Testis (tissue), 2 donors: ENCODE measurements at regions not wholly inside any gene's neighbourhood (a gene's known extent, or its start where the extent isn't known, plus 50 kb on each side); places are given as distances from the start of the nearest gene placed in this dataset.

ENCODE experiments used
- DNase-seq: peaks from one replicate; pipeline ENCODE4 v3.0.0-alpha.2; 2019
- H3K27ac ChIP-seq, 2 donors: fragments of 200-600 bp; sonication (generic); one replicate each; pipeline ENCODE4 v1.5.1; 2019
- H3K27me3 ChIP-seq: fragments of 200-600 bp; sonication (generic); one replicate; pipeline ENCODE4 v1.5.1; 2019
- H3K36me3 ChIP-seq: fragments of 200-600 bp; sonication (generic); one replicate; pipeline ENCODE4 v1.5.1; 2017; ENCODE audit warnings: low read depth; ENCODE audit errors: missing control alignments
- H3K4me1 ChIP-seq: fragments of 200-600 bp; sonication (generic); one replicate; pipeline ENCODE4 v1.5.1; 2019
- H3K4me3 ChIP-seq, 2 donors: fragments of 200-600 bp; sonication (generic); one replicate each; pipeline ENCODE4 v1.5.1; 2017 to 2019
- H3K9me3 ChIP-seq: fragments of 200-600 bp; sonication (generic); one replicate; pipeline ENCODE4 v1.5.1; 2017
- CTCF ChIP-seq, 3 experiments: fragments of 450-650 bp in 2 of 3; fragments of 200-600 bp in 1 of 3; sonication (generic) in 1 of 3; IDR thresholded peaks; one replicate each; pipeline ENCODE4 v1.5.1; 2016 to 2019; ENCODE audit warnings: antibody characterized with exemption in 3 of 3, mild to moderate bottlenecking in 2 of 3, moderate library complexity in 1 of 3
- POLR2A ChIP-seq: fragments of 450-650 bp; IDR thresholded peaks from one replicate; pipeline ENCODE4 v1.6.1; 2017; ENCODE audit warnings: antibody characterized with exemption, mild to moderate bottlenecking, moderate library complexity
- whole genome bisulfite sequencing, 2 donors: methylation state at CpG; one replicate each; pipeline ENCODE4 v1.1.5; 2018; 5-methylcytosine and 5-hydroxymethylcytosine counted together
- intact Hi-C: fragments of 100-400 bp; cut with DNase I; formaldehyde crosslinking; loops from one replicate; pipeline ENCODE4 v1.15.1; 2023; ENCODE audit warnings: low total_unique reads

GRCh38 chr22:27627901-27628300, 173.7 kb downstream of the MN1 start:
- no peak for TF ChIP-seq CTCF (IDR thresholded peaks at IDR 0.05)
- no peak for TF ChIP-seq POLR2A
- DNase-seq = no peak
- intact Hi-C loops = no loop called here
- Histone ChIP-seq H3K4me3 (no peak overlapping the region), H3K36me3 (no peaks in the 10 kb centered on the region), H3K27ac (no peak overlapping the region), H3K27me3 (no peaks in the 10 kb centered on the region), H3K4me1 (no peaks in the 10 kb centered on the region), H3K9me3 (no peaks in the 10 kb centered on the region)
- WGBS, 2 donors = 80 to 81% methylated on average over 6 of the region's 6 CpGs

- TF ChIP-seq POLR2A (no peak), CTCF (IDR thresholded peaks at IDR 0.05) (no peak)
- Histone ChIP-seq H3K27me3 (no peaks in the 10 kb centered on the region), H3K4me3 (no peak overlapping the region), H3K36me3 (no peaks in the 10 kb centered on the region), H3K9me3 (no peaks in the 10 kb centered on the region), H3K27ac (no peak overlapping the region), H3K4me1 (no peaks in the 10 kb centered on the region)
- intact Hi-C loops = no loop called here
- no peak for DNase-seq
- WGBS, 2 donors = 86 to 95% methylated on average over 8 of the region's 8 CpGs
Observed at GRCh38 chr22:27628341-27628740, 173.2 kb downstream of the MN1 start.

- DNase-seq = no peak
- intact Hi-C loops = no loop called here
- no peak for TF ChIP-seq CTCF (IDR thresholded peaks at IDR 0.05)
- TF ChIP-seq POLR2A = no peak
- no peak overlapping the region for H3K27ac ChIP-seq
- H3K27me3 ChIP-seq = no peaks in the 10 kb centered on the region
- H3K9me3 ChIP-seq = no peaks in the 10 kb centered on the region
- H3K4me3 ChIP-seq = no peak overlapping the region
- no peaks in the 10 kb centered on the region for H3K36me3 ChIP-seq
- H3K4me1 ChIP-seq = no peaks in the 10 kb centered on the region
- 97% methylated on average over 9 of the region's 9 CpGs for WGBS, 2 donors
Observed at GRCh38 chr22:27628891-27629631, 172.5 kb downstream of the MN1 start.

- H3K36me3 ChIP-seq = no peaks in the 10 kb centered on the region
- H3K9me3 ChIP-seq = no peaks in the 10 kb centered on the region
- no peaks in the 10 kb centered on the region for H3K4me1 ChIP-seq
- no peak overlapping the region for H3K4me3 ChIP-seq
- H3K27ac ChIP-seq = no peak overlapping the region
- no peaks in the 10 kb centered on the region for H3K27me3 ChIP-seq
- 85 to 89% methylated on average over 16 to 19 of the region's 19 CpGs for WGBS, 2 donors
- TF ChIP-seq CTCF (IDR thresholded peaks at IDR 0.05) (no peak), POLR2A (no peak)
- DNase-seq = no peak
- intact Hi-C loops = no loop called here
Observed at GRCh38 chr22:27629908-27630673, 171.5 kb downstream of the MN1 start.
